ENCODE measurements at regions not wholly inside any gene's neighbourhood (a gene's known extent, or its start where the extent isn't known, plus 50 kb on each side); places are given as distances from the start of the nearest gene placed in this dataset.

- no peak for DNase-seq (ENCODE audit: low read depth, low spot score)
These were observed 765.3 kb downstream of the TBL1XR1 start for GRCh38 chr3:176431991-176432390.

GRCh38 chr3:176431038-176431418 is 766.3 kb downstream of the TBL1XR1 start:
- DNase-seq (ENCODE audit: low read depth, low spot score): no peak

GRCh38 chr3:176430244-176431037 is 766.8 kb downstream of the TBL1XR1 start:
- peak; percentile 20 for DNase-seq (ENCODE audit: low read depth, low spot score)

DNA sequence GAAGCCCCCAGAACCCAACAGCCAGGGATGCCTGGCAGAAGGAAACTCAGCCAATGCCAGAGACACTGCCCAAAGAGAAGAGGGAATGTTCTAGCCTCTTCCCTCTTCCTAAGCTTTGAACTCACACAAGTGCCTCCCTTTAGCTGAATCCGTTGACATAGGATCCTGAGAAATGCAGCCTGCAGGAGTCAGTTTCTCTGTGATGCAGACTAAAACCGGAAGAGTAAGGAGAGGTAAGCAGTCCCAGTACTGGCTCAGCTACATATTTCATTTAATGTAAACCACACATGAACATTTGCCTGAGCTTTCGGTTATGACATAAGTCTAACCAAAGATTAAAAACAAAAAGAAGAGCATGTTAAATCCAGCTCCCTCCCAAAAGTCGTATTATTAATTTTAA is 768.7 kb downstream of the TBL1XR1 start:
- DNase-seq (ENCODE audit: low read depth, low spot score): no peak

GRCh38 chr3:176426371-176426770 is 770.9 kb downstream of the TBL1XR1 start:
- DNase-seq (ENCODE audit: low read depth, low spot score): no peak

DNA sequence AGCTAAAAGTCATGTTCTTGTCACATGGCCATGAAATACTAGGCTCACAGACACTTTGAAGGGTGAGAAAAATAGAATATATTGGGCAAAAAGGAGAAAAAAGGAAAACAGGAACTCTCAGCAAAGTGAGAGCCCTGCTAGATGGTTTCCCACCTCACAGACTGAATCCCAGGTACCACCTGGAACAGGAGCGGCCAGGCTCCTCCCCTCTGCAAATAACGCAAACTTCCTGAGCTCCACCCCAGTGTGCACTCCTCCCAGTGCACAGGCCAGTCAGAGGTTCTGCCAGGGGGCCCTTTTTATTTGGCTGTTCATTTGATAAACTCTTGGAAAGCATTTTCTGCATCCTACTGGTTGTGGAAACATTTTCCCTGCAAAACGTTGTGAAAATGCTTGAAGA is 780.4 kb downstream of the TBL1XR1 start:
- DNase-seq (ENCODE audit: low read depth, low spot score): no peak

GRCh38 chr3:176415661-176416295 is 781.5 kb downstream of the TBL1XR1 start:
- DNase-seq (ENCODE audit: low read depth, low spot score): no peak

DNA sequence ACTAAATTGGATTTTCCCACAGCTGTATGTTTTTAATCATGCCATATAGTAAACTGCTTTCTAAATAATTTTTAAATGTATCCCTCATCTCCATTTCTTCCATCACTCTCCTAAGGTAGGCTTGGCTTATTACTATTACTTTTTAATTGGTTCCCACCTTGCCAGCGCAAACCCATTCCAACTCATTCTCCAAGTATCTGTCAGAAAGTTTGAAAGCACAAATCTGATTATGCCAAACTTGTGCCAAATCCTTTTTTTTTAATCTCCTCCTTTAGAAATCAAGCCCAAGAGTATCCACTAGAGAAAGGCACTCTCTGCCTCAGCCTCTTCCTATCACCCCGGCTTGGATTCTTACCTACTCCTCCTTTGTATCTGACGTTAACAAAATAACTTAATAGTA is 784.5 kb downstream of the TBL1XR1 start:
- no peak for DNase-seq (ENCODE audit: low read depth, low spot score)

DNA sequence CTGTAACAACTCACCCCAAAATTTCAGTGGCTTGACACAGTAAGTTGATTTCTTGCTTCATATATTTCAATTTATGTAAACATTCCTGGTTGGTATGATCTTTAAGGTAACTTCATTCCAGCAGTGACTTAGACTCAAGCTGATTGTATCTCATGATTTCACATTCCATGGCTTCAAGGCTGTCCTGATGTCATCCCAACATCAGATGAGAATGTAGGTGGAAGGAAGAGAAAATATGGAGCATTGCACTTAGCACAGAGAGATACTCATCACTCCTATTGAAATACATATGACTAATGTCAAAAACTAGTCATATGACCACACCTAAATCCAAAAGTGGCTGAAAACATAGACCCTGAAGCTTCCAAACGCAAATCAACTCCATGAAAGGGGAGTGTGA is 793.8 kb downstream of the TBL1XR1 start:
- no peak for DNase-seq (ENCODE audit: low read depth, low spot score)

GRCh38 chr3:176401211-176401610 is 796.1 kb downstream of the TBL1XR1 start:
- DNase-seq (ENCODE audit: low read depth, low spot score): no peak

DNA sequence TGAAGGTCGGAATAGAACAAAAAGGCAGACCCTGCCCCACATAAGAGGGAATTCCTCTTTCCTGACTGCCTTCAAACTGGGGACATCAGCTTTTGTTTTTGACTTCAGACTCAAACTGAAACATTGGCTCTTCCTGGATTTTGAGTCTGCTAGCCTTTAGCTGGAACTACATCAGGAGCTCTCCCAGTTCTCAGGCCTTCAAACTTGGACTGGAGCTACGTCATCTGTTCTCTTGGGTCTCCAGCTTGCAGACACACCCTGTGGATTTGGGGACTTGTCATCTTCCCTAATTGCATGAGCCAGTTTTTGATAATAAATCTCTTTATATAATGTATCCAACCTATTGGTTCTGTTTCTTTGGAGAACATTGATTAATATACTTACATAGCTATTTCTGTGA is 798.1 kb downstream of the TBL1XR1 start:
- DNase-seq (ENCODE audit: low read depth, low spot score): no peak

DNA sequence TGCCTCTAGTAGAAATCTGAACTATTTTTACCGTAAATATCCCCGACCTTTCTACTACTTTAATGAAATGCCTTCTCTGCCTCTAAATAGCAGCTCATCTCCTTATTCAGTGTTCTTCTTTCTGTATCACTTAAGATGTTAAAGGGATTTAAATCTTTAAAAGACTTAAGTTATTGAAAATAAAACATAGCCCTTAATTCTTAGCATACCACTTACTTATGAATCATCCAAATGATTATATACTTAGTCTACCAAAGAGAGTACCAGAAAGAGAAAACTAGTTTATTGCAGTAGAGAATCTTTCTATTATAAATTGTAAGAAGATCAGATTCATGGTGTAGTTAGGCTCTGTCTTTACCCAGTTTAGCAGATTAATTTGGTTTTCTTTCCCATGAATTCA is 802.0 kb downstream of the TBL1XR1 start:
- no peak for DNase-seq (ENCODE audit: low read depth, low spot score)

- DNase-seq (ENCODE audit: low read depth, low spot score): no peak
These were observed 818.5 kb downstream of the TBL1XR1 start for GRCh38 chr3:176378789-176379188.

GRCh38 chr3:176376531-176376930 is 820.8 kb downstream of the TBL1XR1 start:
- no peak for DNase-seq (ENCODE audit: low read depth, low spot score)

- no peak for DNase-seq (ENCODE audit: low read depth, low spot score)
These were observed 821.8 kb downstream of the TBL1XR1 start for GRCh38 chr3:176375519-176375918.

DNA sequence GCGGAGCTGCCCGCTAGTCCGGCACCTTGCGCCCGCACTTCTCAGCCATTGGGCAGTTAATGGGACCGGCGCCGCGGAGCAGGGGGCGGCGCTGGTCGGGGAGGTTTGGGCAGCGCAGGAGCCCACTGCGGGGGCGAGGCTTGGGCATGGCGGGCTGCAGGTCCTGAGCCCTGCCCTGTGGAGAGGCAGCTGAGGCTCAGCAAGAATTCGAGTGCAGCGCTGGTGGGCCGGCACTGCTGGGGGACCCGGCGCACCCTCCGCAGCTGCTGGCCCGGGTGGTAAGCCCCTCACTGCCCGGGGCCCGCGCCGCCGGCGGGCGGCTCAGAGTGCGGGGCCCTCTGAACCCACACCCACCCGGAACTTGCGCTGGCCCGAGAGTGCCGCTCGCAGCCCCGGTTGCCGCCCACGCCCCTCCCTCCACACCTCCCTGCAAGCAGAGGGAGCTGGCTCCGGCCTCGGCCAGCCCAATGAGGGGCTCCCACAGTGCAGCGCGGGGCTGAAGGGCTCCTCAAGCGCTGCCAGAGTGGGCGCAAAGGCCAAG is 835.0 kb downstream of the TBL1XR1 start:
- no peak for DNase-seq (ENCODE audit: low read depth, low spot score)

DNA sequence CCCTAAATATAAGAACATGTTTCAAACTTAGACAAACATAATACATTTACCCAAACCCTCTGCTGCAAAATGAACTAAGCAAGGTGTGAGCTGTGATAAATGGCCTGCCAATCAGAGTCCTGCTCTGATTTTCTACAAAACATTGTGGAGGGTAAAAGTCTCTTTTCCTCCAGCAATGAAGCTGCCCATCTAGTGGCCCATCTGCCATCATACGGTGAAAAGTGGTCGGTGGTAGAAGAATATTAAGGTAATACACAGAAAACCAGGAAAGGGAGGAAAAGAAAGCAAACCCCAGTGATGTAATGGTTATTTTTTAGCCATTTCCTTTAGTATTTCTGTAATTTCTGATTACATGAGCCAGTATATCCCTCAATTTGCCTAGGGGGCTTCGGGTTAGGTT is 838.1 kb downstream of the TBL1XR1 start:
- DNase-seq (ENCODE audit: low read depth, low spot score): no peak

- DNase-seq (ENCODE audit: low read depth, low spot score): no peak
These were observed 839.4 kb downstream of the TBL1XR1 start for GRCh38 chr3:176357891-176358290.

- DNase-seq (ENCODE audit: low read depth, low spot score): no peak
These were observed 842.4 kb downstream of the TBL1XR1 start for GRCh38 chr3:176354843-176355242.

- DNase-seq (ENCODE audit: low read depth, low spot score): no peak
These were observed 844.5 kb downstream of the TBL1XR1 start for GRCh38 chr3:176352716-176353334.

GRCh38 chr3:176351408-176351807 is 845.9 kb downstream of the TBL1XR1 start:
- no peak for DNase-seq (ENCODE audit: low read depth, low spot score)

DNA sequence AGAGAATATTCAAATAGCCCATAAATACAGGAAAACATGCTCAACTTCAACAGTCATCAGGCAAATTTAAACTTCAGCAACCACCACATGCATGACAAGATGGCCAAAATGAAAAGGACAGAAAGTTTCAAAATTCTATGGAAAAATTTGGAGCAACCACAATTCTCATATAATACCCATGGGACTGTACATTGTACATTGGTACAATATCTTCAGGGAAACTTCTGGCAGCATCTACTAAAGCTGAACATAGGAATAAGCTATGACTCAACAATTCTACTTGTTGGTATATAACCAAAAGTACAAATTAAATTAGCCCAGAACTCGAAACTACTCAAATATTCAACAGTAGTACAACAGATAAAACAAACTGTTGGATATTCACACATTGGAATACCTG is 847.6 kb downstream of the TBL1XR1 start:
- no peak for DNase-seq (ENCODE audit: low read depth, low spot score)
